Ishikawa (cell line): ENCODE measurements at regions not wholly inside any gene's neighbourhood (a gene's known extent, or its start where the extent isn't known, plus 50 kb on each side); places are given as distances from the start of the nearest gene placed in this dataset.

Source experiments
- CEBPB ChIP-seq: IDR thresholded peaks from 2 replicates; pipeline ENCODE4 v1.6.1; 2012
- CREB1 ChIP-seq: IDR thresholded peaks from 2 replicates; pipeline ENCODE4 v1.6.1; 2012; ENCODE audit warnings: low read depth
- EGR1 ChIP-seq: IDR thresholded peaks from 2 replicates; pipeline ENCODE4 v1.6.1; 2012
- EP300 ChIP-seq: IDR thresholded peaks from 2 replicates; pipeline ENCODE4 v1.6.1; 2012; ENCODE audit warnings: borderline replicate concordance
- FOXM1 ChIP-seq: IDR thresholded peaks from 2 replicates; pipeline ENCODE4 v1.6.1; 2012; ENCODE audit warnings: low read depth, borderline replicate concordance
- MAX ChIP-seq: IDR thresholded peaks from 2 replicates; pipeline ENCODE4 v1.6.1; 2012
- NFIC ChIP-seq: IDR thresholded peaks from 2 replicates; pipeline ENCODE4 v1.6.1; 2012
- RAD21 ChIP-seq: IDR thresholded peaks from 2 replicates; pipeline ENCODE4 v1.6.1; 2012; ENCODE audit warnings: low read depth
- REST ChIP-seq: IDR thresholded peaks from 2 replicates; pipeline ENCODE4 v1.6.1; 2012; ENCODE audit warnings: low read depth, mild to moderate bottlenecking
- TAF1 ChIP-seq: IDR thresholded peaks from 2 replicates; pipeline ENCODE4 v1.6.1; 2012; ENCODE audit warnings: low read depth, mild to moderate bottlenecking
- TCF12 ChIP-seq: IDR thresholded peaks from 2 replicates; pipeline ENCODE4 v1.6.1; 2012; ENCODE audit warnings: low read depth
- TEAD4 ChIP-seq: IDR thresholded peaks from 2 replicates; pipeline ENCODE4 v1.6.1; 2012
- USF1 ChIP-seq: IDR thresholded peaks from 2 replicates; pipeline ENCODE4 v1.6.1; 2012
- YY1 ChIP-seq: IDR thresholded peaks from 2 replicates; pipeline ENCODE4 v1.6.1; 2012; ENCODE audit warnings: low read depth
- ZBTB7A ChIP-seq: IDR thresholded peaks from 2 replicates; pipeline ENCODE4 v1.6.1; 2012; ENCODE audit warnings: low read depth

- TF ChIP-seq MAX (no peak), TCF12 (no peak)
Observed at GRCh38 chr5:83001796-83002381, 75.3 kb downstream of the TMEM167A start.

GRCh38 chr5:83000922-83001321 is 76.3 kb downstream of the TMEM167A start:
- no peak for TF ChIP-seq RAD21
- no peak for TF ChIP-seq REST
- no peak for TF ChIP-seq CEBPB
- no peak for TF ChIP-seq FOXM1
- TF ChIP-seq TCF12, result no peak
- TF ChIP-seq YY1, result no peak
- TF ChIP-seq USF1, result no peak

GRCh38 chr5:83000428-83000827 is 76.8 kb downstream of the TMEM167A start:
- no peak for TF ChIP-seq MAX
- no peak for TF ChIP-seq REST
- no peak for TF ChIP-seq CEBPB
- no peak for TF ChIP-seq TEAD4
- no peak for TF ChIP-seq USF1
- TF ChIP-seq YY1, result no peak
- TF ChIP-seq TCF12, result no peak
- TF ChIP-seq ZBTB7A, result no peak
- TF ChIP-seq FOXM1, result no peak
- no peak for TF ChIP-seq RAD21
- no peak for TF ChIP-seq TAF1
- no peak for TF ChIP-seq EGR1
- no peak for TF ChIP-seq EP300
- no peak for TF ChIP-seq NFIC
- no peak for TF ChIP-seq CREB1

GRCh38 chr5:82993416-82993815 is 83.8 kb downstream of the TMEM167A start:
- no peak for TF ChIP-seq MAX
- no peak for TF ChIP-seq CREB1
- TF ChIP-seq EP300, result no peak
- TF ChIP-seq FOXM1, result no peak
- no peak for TF ChIP-seq CEBPB
- TF ChIP-seq RAD21, result no peak
- no peak for TF ChIP-seq TCF12
- no peak for TF ChIP-seq TEAD4
- no peak for TF ChIP-seq NFIC
- TF ChIP-seq ZBTB7A, result no peak

- no peak for TF ChIP-seq RAD21
- TF ChIP-seq EP300, result no peak
- TF ChIP-seq TAF1, result no peak
- no peak for TF ChIP-seq TEAD4
- TF ChIP-seq CREB1, result no peak
- TF ChIP-seq ZBTB7A, result no peak
- no peak for TF ChIP-seq YY1
- TF ChIP-seq TCF12, result no peak
- TF ChIP-seq CEBPB, result no peak
- TF ChIP-seq EGR1, result no peak
- TF ChIP-seq MAX, result no peak
- no peak for TF ChIP-seq NFIC
- TF ChIP-seq REST, result no peak
- TF ChIP-seq FOXM1, result no peak
- TF ChIP-seq USF1, result no peak
Observed at GRCh38 chr5:82992646-82993045, 84.5 kb downstream of the TMEM167A start.
